DOHH2 (cell line): ENCODE measurements at regions not wholly inside any gene's neighbourhood (a gene's known extent, or its start where the extent isn't known, plus 50 kb on each side); places are given as distances from the start of the nearest gene placed in this dataset.

ENCODE experiments used
- H3F3A ChIP-seq: fragments of 200-600 bp; sonication (generic), shearing (Covaris generic); 2 replicates; pipeline ENCODE4 v1.6.0; 2016; ENCODE audit warnings: antibody characterized with exemption, mild to moderate bottlenecking; ENCODE audit not compliant: control insufficient read depth, insufficient read depth
- H3K27ac ChIP-seq: fragments of 200-600 bp; sonication (generic); 2 replicates; pipeline ENCODE4 v1.5.1; 2014; ENCODE audit warnings: low read depth, mild to moderate bottlenecking, low read length, moderate library complexity
- H3K27me3 ChIP-seq: fragments of 200-600 bp; sonication (generic); 2 replicates; pipeline ENCODE4 v1.6.1; 2014; ENCODE audit warnings: mild to moderate bottlenecking, low read length, mixed read lengths; ENCODE audit not compliant: control insufficient read depth
- H3K36me3 ChIP-seq: fragments of 200-600 bp; sonication (generic); 2 replicates; pipeline ENCODE4 v1.6.1; 2014; ENCODE audit warnings: mild to moderate bottlenecking, low read length, moderate library complexity, mixed read lengths; ENCODE audit not compliant: control insufficient read depth
- H3K4me1 ChIP-seq: fragments of 200-600 bp; sonication (generic); 2 replicates; pipeline ENCODE4 v1.6.1; 2014; ENCODE audit warnings: mild to moderate bottlenecking, low read length, mixed read lengths; ENCODE audit not compliant: control insufficient read depth
- H3K4me2 ChIP-seq: fragments of 200-600 bp; sonication (generic); 2 replicates; pipeline ENCODE4 v1.6.0; 2014; ENCODE audit warnings: mild to moderate bottlenecking, low read length, moderate library complexity
- H3K4me3 ChIP-seq: fragments of 200-600 bp; sonication (generic); 2 replicates; pipeline ENCODE4 v1.5.1; 2014; ENCODE audit warnings: mild to moderate bottlenecking, low read length, mixed read lengths
- H3K79me2 ChIP-seq: fragments of 200-600 bp; sonication (generic); 2 replicates; pipeline ENCODE4 v1.6.1; 2014; ENCODE audit warnings: mild to moderate bottlenecking, low read length, mixed read lengths; ENCODE audit not compliant: control insufficient read depth
- H3K9me2 ChIP-seq: fragments of 200-600 bp; sonication (generic); replicated peaks from 2 replicates; pipeline ENCODE4 v1.6.1; 2014; ENCODE audit warnings: mild to moderate bottlenecking, low read length, mixed read lengths; ENCODE audit not compliant: control insufficient read depth
- H3K9me3 ChIP-seq: fragments of 200-600 bp; sonication (generic); 2 replicates; pipeline ENCODE4 v1.6.1; 2014; ENCODE audit warnings: antibody characterized with exemption, low read length, mixed read lengths; ENCODE audit not compliant: control insufficient read depth, insufficient read depth
- H4K20me1 ChIP-seq: fragments of 200-600 bp; sonication (generic); 2 replicates; pipeline ENCODE4 v1.6.0; 2014; ENCODE audit warnings: low read depth, mild to moderate bottlenecking, antibody characterized with exemption, low read length, moderate library complexity; ENCODE audit not compliant: control insufficient read depth, insufficient read depth
- CTCF ChIP-seq: fragments of 200-600 bp; sonication (generic); IDR thresholded peaks from one replicate; pipeline ENCODE4 v1.5.1; 2014; ENCODE audit warnings: antibody characterized with exemption, mild to moderate bottlenecking, low read depth, low read length; ENCODE audit not compliant: poor library complexity, severe bottlenecking
- EZH2phosphoT487 ChIP-seq: fragments of 200-600 bp; sonication (generic); IDR thresholded peaks from 2 replicates; pipeline ENCODE4 v1.6.1; 2017; ENCODE audit warnings: borderline replicate concordance, mild to moderate bottlenecking, antibody characterized with exemption, low read length, moderate library complexity, mixed read lengths

GRCh38 chr1:68339505-68339904, 107.2 kb upstream of the WLS start:
- TF ChIP-seq CTCF: no peak
- no peak for TF ChIP-seq EZH2phosphoT487
- H3K9me3 ChIP-seq: no peaks in the 10 kb centered on the region
- no peaks in the 10 kb centered on the region for H3F3A ChIP-seq
- no peaks in the 10 kb centered on the region for H4K20me1 ChIP-seq
- H3K4me2 ChIP-seq: no peak overlapping the region
- no peaks in the 10 kb centered on the region for H3K36me3 ChIP-seq
- H3K79me2 ChIP-seq: no peaks in the 10 kb centered on the region
- no peak overlapping the region for H3K27ac ChIP-seq
- H3K4me3 ChIP-seq: no peak overlapping the region
- H3K4me1 ChIP-seq: no peaks in the 10 kb centered on the region
- H3K27me3 ChIP-seq: peaks cover 4% of the 10 kb centered on the region; the same call in 1 of the 2 replicates
- H3K9me2 ChIP-seq: no peaks in the 10 kb centered on the region

GRCh38 chr1:68338081-68338480, 105.8 kb upstream of the WLS start:
- H3K9me2 ChIP-seq: no peaks in the 10 kb centered on the region
- H3K36me3 ChIP-seq: no peaks in the 10 kb centered on the region
- peaks cover 4% of the 10 kb centered on the region; the same call in 1 of the 2 replicates for H3K27me3 ChIP-seq
- no peak overlapping the region for H3K4me3 ChIP-seq
- H4K20me1 ChIP-seq: no peaks in the 10 kb centered on the region
- no peaks in the 10 kb centered on the region for H3K4me1 ChIP-seq
- no peak for TF ChIP-seq CTCF
- no peak for TF ChIP-seq EZH2phosphoT487
- no peak overlapping the region for H3K27ac ChIP-seq
- no peaks in the 10 kb centered on the region for H3K9me3 ChIP-seq
- no peaks in the 10 kb centered on the region for H3F3A ChIP-seq
- no peak overlapping the region for H3K4me2 ChIP-seq
- H3K79me2 ChIP-seq: no peaks in the 10 kb centered on the region

GRCh38 chr1:68332041-68332440, 99.7 kb upstream of the WLS start:
- TF ChIP-seq CTCF (no peak), EZH2phosphoT487 (no peak)
- Histone ChIP-seq H3K36me3 (no peaks in the 10 kb centered on the region), H3K9me3 (no peaks in the 10 kb centered on the region), H3K79me2 (no peaks in the 10 kb centered on the region), H3F3A (no peaks in the 10 kb centered on the region), H3K4me1 (no peaks in the 10 kb centered on the region), H3K9me2 (no peaks in the 10 kb centered on the region), H4K20me1 (no peaks in the 10 kb centered on the region), H3K4me3 (no peak overlapping the region), H3K27me3 (peaks cover 8% of the 10 kb centered on the region; the same call in 1 of the 2 replicates), H3K27ac (no peak overlapping the region), H3K4me2 (no peak overlapping the region)
